HG02588 (cell line): ENCODE measurements at regions not wholly inside any gene's neighbourhood (a gene's known extent, or its start where the extent isn't known, plus 50 kb on each side); places are given as distances from the start of the nearest gene placed in this dataset.
"Not testable (repeated sequence)": the region's sequence is repeated elsewhere in the genome, so short reads cannot be mapped to it uniquely, and the experiment has no call there.

Experiments
- ATAC-seq: cut with Tn5 transposase; IDR thresholded peaks from one replicate; pipeline ENCODE4 v1.9.1; 2021; ENCODE audit warnings: mild to moderate bottlenecking, moderate library complexity; ENCODE audit not compliant: unreplicated experiment

DNA sequence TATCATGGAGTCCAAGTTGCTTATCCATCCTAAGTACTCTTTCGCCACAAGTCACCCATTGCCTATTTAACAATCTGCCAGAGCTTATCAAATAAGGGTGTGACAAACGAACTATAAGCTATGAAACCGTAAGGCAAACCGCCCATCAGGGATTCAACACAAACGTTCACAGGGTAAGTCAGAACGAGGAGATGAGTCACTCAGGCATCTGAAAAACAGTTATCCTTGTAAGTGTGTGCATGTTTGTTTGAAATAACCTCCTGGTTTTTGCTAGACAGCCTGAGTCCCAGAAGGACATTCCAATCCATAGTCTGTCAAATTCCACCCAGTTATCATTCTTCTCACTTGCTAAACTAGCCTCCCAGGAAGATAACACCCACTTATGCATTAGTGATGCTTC lies 299.1 kb downstream of the PAX3 start:
- ATAC-seq, result no peak

DNA sequence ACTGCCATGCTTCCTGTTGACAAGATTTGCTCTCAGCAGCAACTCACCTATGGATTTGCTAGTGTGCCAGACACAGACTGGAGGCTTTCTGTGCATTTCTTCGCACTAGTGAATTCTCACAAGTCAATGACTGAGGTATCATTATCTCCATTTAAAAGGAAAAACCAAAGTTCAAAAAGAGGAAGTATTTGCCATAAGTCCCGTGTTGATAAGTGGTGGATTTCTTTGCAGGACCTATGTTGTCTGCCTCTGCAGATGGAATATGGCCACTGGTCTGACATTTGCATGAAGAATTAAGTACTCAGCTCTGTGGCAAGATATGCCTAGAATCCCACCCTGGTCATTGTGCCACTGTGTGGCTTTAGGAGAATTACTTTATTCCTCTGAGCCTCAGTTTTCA lies 299.6 kb downstream of the PAX3 start:
- ATAC-seq, result no peak

GRCh38 chr2:221997683-221998082 lies 301.1 kb downstream of the PAX3 start:
- no peak for ATAC-seq

- no peak for ATAC-seq
Measured at GRCh38 chr2:221997100-221997499, 301.7 kb downstream of the PAX3 start.

GRCh38 chr2:221994926-221995325 lies 303.9 kb downstream of the PAX3 start:
- no peak for ATAC-seq

DNA sequence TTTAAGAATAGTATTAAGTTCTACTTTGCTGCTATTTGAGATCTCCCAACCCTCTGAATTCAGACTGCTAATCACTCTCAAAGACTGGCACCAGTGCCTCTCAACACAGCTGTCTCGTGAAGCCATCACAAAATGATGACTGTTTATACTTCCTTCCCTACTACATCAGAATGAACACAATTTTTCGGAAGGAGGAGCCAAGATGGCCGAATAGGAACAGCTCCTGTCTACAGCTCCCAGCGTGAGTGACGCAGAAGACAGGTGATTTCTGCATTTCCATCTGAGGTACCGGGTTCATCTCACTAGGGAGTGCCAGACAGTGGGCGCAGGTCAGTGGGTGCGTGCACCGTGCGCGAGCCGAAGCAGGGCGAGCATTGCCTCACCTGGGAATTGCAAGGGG lies 314.4 kb downstream of the PAX3 start:
- ATAC-seq, result not testable (repeated sequence)

GRCh38 chr2:221981912-221982470 lies 316.8 kb downstream of the PAX3 start:
- no peak for ATAC-seq

DNA sequence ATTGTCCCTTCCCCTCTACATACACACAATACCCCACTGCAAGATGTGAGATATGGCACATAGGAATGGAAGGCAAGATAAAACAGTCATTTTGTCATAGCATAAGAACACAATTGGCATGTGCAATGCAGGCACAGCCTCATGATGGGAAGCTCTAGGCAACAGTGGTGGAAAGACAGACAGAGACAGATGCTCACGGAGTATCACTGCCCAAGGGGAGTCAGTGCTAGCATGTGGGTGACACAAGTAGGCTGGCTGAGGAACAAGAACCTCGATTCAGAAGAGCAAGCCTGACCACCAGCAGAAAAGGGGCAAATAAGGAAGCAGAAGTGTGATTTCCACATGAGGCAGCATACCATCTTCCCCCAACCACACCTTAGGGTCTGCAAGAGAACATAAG lies 323.6 kb downstream of the PAX3 start:
- ATAC-seq, result no peak

DNA sequence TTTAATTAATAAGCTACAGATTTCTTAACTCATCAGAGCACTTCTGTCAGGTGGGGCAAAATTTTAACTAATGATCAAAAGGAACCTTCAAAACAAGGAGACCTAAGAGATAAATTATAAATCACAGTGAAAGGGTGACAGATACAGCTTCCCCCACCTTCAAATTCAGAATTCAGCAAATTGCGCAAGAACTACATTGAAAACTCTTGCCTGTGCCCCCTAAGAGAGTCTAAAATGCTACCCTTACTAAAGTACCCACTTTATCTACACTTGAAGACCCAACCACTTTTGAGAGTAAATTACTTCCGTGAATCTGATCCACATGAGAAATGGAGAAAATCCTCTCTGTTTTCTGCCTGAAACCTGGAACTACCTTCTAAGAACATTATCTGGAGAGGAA lies 324.9 kb downstream of the PAX3 start:
- ATAC-seq, result no peak

- no peak for ATAC-seq
Measured at GRCh38 chr2:221973502-221973901, 325.3 kb downstream of the PAX3 start.

- no peak for ATAC-seq
Measured at GRCh38 chr2:221972813-221973478, 325.9 kb downstream of the PAX3 start.

DNA sequence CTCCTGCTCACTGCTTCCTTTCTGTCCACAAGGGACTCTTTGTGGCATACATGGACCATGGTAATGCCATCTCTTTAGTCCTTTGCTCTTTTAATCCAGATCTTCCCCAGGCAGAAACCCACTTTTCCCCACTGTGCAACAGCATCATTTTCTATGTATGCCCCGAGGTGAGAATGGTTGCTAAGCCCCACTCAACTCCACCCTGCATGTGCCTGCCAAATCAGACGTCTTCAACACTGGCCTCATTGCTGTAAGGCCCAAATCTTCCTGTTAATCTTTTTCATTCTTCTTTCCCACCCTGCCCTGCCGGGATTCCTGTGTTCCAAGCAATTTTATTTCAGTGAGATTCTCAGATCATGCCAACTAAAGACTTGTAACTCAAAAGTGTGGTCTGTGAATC lies 328.4 kb downstream of the PAX3 start:
- ATAC-seq, result no peak

DNA sequence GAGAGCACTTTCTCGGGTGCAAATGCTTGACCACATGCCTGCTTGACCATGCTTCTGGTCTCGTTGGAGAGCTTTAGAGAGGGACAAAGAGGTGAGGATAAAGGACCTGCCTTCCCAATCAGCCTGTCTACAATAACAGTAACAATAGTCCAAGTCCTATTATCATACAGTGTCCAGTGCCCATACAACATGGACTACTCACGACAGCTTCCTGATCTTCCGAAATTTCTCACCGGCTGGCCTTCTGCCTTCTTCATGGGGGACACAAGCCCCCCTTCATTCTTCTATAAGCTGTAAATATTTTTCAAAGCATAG lies 329.0 kb downstream of the PAX3 start:
- ATAC-seq, result no peak

DNA sequence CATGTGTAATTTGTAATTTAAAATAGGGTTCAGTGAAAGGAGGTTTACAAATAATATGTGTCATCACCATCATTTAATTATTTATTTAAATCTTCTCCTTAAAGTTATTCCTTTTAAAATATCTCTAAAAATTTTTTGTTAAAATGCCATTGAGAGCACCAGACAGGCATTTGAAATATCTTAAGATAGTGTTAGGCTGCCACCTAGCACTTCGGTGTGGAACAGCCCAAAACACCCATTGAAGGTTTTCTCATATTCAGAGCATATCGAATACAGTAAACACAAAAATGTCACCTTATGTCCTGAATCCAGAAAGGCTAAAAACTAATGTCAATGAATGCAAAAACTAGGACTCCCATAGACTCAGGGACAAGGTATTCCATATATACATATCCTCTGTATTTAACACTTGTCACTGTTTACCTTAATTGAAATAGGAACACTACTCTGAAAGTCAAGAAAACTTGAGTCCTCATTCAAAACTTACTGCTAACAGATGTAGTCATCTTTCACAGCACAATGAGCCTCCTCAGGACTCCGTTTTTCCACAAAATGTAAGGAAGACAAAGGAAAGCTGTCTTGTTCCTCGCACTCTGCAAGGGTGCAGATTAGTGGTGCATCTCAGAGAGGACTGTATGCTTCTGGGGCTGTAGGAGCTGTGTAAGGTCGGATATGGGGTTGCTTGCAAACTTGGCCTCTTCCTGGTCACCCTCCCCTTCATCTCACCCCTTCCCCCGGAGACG lies 329.5 kb downstream of the PAX3 start:
- ATAC-seq, result no peak

- ATAC-seq, result no peak
Measured at GRCh38 chr2:221962186-221962585, 336.6 kb downstream of the PAX3 start.

GRCh38 chr2:221961561-221961960 lies 337.2 kb downstream of the PAX3 start:
- no peak for ATAC-seq

DNA sequence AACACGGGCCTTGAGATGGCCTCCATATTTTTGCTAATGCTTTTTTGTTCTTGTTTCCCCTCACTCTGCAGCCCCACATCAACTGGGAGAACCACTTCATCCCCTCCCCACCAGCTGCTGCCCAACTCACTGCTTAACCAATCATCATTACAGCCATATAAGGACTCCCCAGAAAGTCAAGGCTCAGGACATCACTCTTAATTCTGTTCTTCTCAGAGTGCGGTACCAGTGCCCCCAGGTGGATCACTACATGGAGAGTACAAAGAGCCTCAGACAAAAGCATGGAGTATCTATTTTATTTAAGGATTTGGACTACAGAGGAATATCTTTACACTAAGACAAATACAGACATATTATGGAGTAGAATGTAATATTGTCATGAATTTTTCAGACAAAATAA lies 340.6 kb downstream of the PAX3 start:
- ATAC-seq, result no peak

- ATAC-seq, result no peak
Measured at GRCh38 chr2:221948076-221948475, 350.7 kb downstream of the PAX3 start.

GRCh38 chr2:221944452-221944851 lies 354.3 kb downstream of the PAX3 start:
- not testable (repeated sequence) for ATAC-seq

DNA sequence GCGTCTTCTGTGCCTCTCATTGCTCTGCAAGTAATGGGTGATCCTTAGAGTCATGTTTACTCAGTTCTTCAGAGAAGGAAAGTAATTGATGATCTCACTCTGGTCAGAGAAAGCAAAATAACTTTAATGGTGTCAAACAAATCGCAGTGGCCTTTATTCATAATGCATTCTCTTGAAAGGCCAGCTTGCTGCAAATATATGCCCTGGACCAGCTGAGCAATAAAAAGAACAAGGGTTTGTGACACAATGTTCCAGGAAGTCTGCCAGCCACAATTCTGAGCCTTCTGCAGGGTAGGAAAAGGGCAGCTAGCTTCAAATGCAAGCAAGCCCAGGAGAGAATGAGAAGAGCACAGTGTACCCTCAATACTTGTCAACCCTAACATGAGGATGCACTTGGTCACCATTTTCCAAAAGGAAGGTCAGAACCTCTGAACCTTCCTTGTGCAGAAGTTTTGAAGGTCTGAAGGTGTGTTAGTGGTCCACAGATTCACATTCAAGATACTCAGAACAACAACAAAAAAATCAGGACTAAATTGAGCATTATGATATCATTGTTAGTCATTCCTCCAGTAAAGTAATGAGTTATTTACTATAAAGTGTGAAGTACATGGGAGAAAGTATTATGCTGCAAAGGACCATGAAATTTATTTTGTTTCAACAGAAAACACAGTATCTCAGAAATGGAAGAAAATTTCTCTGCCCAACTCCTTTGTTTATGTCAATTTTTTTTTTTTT lies 355.6 kb downstream of the PAX3 start:
- ATAC-seq, result no peak

DNA sequence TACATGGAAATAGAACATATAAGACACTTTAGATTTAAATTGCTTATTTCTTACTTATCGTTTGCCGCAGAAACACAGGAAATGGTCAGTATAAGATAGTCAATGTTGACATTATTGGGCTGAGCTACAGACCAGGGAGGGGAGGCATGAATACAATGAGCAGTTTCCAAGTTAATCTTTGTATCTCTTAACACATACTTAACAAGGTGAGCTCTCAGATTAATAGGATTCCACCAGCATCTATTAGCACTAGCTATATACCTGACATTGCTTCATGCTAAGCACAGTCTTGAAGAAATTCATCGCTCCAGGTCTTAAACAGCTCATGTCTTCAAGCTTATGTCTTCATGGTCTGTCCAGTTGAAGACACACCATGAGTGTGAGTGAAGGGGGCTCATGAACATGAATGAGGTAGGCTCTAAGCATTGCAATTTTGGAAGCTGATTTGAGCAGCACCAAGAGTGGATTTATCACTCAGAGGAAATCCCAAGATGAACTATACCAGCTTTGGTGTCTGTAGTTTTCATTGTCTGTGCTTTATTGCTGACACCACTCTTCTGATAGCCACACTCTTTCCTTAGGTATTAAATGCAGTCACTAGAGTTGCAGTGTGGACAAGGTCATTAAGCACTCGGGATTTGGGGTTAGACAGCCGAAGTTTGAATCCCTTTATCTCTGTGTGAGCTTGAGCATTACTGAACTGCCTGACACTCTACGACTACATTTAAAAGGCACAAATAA lies 359.3 kb upstream of the EPHA4 start:
- no peak for ATAC-seq
